Endothelial cell of umbilical vein (primary cell): ENCODE measurements at regions not wholly inside any gene's neighbourhood (a gene's known extent, or its start where the extent isn't known, plus 50 kb on each side); places are given as distances from the start of the nearest gene placed in this dataset.

Experiments used
- BruUV-seq: library from RNA; stranded (reverse); fragments of 400-500 nt; replicated peaks from 2 replicates; lab custom pipeline; 2021; lab: Mats Ljungman, UMichigan
- CTCF ChIA-PET: fragments of 300-600, 350-600 bp; sonication (Branson Sonifier 250); formaldehyde crosslinking; loops from one replicate; lab custom pipeline; 2021; ENCODE audit warnings: antibody characterized with exemption, inconsistent platforms; lab: Charles Lee
- POLR2A ChIA-PET: fragments of 300-600, 350-600 bp; sonication (Branson Sonifier 250); formaldehyde crosslinking; loops from one replicate; lab custom pipeline; 2021; ENCODE audit warnings: antibody characterized with exemption, inconsistent platforms; lab: Charles Lee
- DNase-seq: peaks from one replicate; pipeline ENCODE4 v3.0.0-alpha.2; 2011; ENCODE audit warnings: low read depth, low spot score
- FAIRE-seq: peaks from 2 replicates; lab custom pipeline; 2011; peaks lifted over from hg19 to GRCh38; lab: Jason Lieb, UNC
- H2AFZ ChIP-seq: 2 replicates; pipeline ENCODE4 v1.6.0; 2012; ENCODE audit warnings: low read depth, low read length, control low read depth, inconsistent platforms
- H3K27ac ChIP-seq: 2 replicates; pipeline ENCODE4 v1.5.1; 2011; ENCODE audit warnings: low read depth, mild to moderate bottlenecking, control low read depth, low read length, moderate library complexity; ENCODE audit not compliant: insufficient read depth
- H3K27me3 ChIP-seq, 2 experiments: 2 replicates each; pipeline versions ENCODE4 v1.6.0 to v1.6.1; 2011; ENCODE audit warnings: low read length in 2 of 2, mixed read lengths in 1 of 2; ENCODE audit not compliant: control insufficient read depth in 2 of 2, insufficient read depth in 2 of 2
- H3K36me3 ChIP-seq, 2 experiments: 2 replicates in 1 of 2; 3 replicates in 1 of 2; pipeline ENCODE4 v1.5.1; 2011; ENCODE audit warnings: low read length in 2 of 2, mild to moderate bottlenecking in 1 of 2, moderate library complexity in 1 of 2; ENCODE audit not compliant: control insufficient read depth in 2 of 2, insufficient read depth in 2 of 2; ENCODE audit errors: extremely low read depth in 1 of 2
- H3K4me1 ChIP-seq: 3 replicates; pipeline ENCODE4 v1.5.1; 2011; ENCODE audit warnings: mild to moderate bottlenecking, low read length; ENCODE audit not compliant: control insufficient read depth, insufficient read depth; ENCODE audit errors: extremely low read depth
- H3K4me2 ChIP-seq: 2 replicates; pipeline ENCODE4 v1.6.1; 2011; ENCODE audit warnings: low read length, control low read depth, mixed read lengths; ENCODE audit not compliant: insufficient read depth
- H3K4me3 ChIP-seq, 3 experiments: fragments of 200-600 bp in 1 of 3; sonication (generic), shearing (Covaris generic) in 1 of 3; replicated peaks in 1 of 3; 2 replicates each; pipeline ENCODE4 v1.5.1; 2011 to 2016; ENCODE audit warnings: control low read depth in 3 of 3, low read length in 3 of 3, mild to moderate bottlenecking in 2 of 3, inconsistent platforms in 1 of 3, low read depth in 1 of 3, moderate library complexity in 1 of 3; ENCODE audit not compliant: insufficient read depth in 1 of 3
- H3K79me2 ChIP-seq: 2 replicates; pipeline ENCODE4 v1.6.0; 2012; ENCODE audit warnings: low read length, inconsistent platforms; ENCODE audit not compliant: control insufficient read depth, insufficient read depth
- H3K9ac ChIP-seq: replicated peaks from 2 replicates; pipeline ENCODE3; 2011; ENCODE audit warnings: low read length, control low read depth; ENCODE audit not compliant: insufficient read depth; ENCODE audit errors: extremely low read depth
- H3K9me1 ChIP-seq: replicated peaks from 3 replicates; pipeline ENCODE4 v1.6.0; 2011; ENCODE audit warnings: mild to moderate bottlenecking, low read length; ENCODE audit not compliant: control insufficient read depth, insufficient read depth; ENCODE audit errors: extremely low read depth
- H3K9me3 ChIP-seq: replicated peaks from 2 replicates; pipeline ENCODE4 v1.5.1; 2012; ENCODE audit warnings: low read length, inconsistent platforms; ENCODE audit not compliant: control insufficient read depth, insufficient read depth
- H4K20me1 ChIP-seq: replicated peaks from 2 replicates; pipeline ENCODE3; 2011; ENCODE audit warnings: mild to moderate bottlenecking, low read length; ENCODE audit not compliant: control insufficient read depth, insufficient read depth; ENCODE audit errors: extremely low read depth
- EZH2 ChIP-seq: IDR thresholded peaks from 2 replicates; pipeline ENCODE4 v1.6.1; 2012; ENCODE audit warnings: borderline replicate concordance, low read depth, mild to moderate bottlenecking, moderate library complexity, low read length, inconsistent platforms; ENCODE audit not compliant: severe bottlenecking
- FOS ChIP-seq: IDR thresholded peaks from 2 replicates; pipeline ENCODE4 v1.6.1; 2011; ENCODE audit warnings: mild to moderate bottlenecking, low read length, moderate library complexity, borderline replicate concordance; ENCODE audit not compliant: insufficient read depth
- GATA2 ChIP-seq: IDR thresholded peaks from 2 replicates; pipeline ENCODE4 v1.7.0; 2011; ENCODE audit warnings: low read depth, mild to moderate bottlenecking, moderate library complexity, mixed read lengths, low read length; ENCODE audit not compliant: insufficient read length, insufficient read depth
- JUN ChIP-seq: IDR thresholded peaks from 2 replicates; pipeline ENCODE4 v1.6.1; 2011; ENCODE audit warnings: borderline replicate concordance, low read depth; ENCODE audit not compliant: insufficient read length, insufficient read depth
- POLR2A ChIP-seq: IDR thresholded peaks from 2 replicates; pipeline ENCODE4 v1.6.1; 2012; ENCODE audit warnings: low read depth, mild to moderate bottlenecking, control low read depth, low read length
- dilution Hi-C: fragments of 300-500 bp; cut with MboI; formaldehyde crosslinking; loops from one replicate; pipeline ENCODE4 v1.15.0; 2019; ENCODE audit warnings: low sequenced_read_pairs; ENCODE audit not compliant: extremely low pct_ligation_motif_present
- intact Hi-C: fragments of 100-400 bp; cut with micrococcal nuclease; formaldehyde crosslinking; loops from one replicate; pipeline ENCODE4 v1.10.0; 2022
- TF ChIP-seq, protein P1 (sequence below): IDR thresholded peaks from 2 replicates; pipeline ENCODE4 v1.6.1; 2011; ENCODE audit not compliant: insufficient read depth, insufficient read length
- TF ChIP-seq, protein P2 (sequence below), 2 donors: IDR thresholded peaks; 1 replicate in 1 of 2; 2 replicates in 1 of 2; pipeline ENCODE4 v1.5.1; 2011; ENCODE audit warnings: low read length in 2 of 2, mild to moderate bottlenecking in 2 of 2, moderate library complexity in 2 of 2, control low read depth in 1 of 2, inconsistent platforms in 1 of 2, low read depth in 1 of 2; ENCODE audit not compliant: insufficient read depth in 1 of 2; ENCODE audit errors: extremely low read depth in 1 of 2

DNA sequence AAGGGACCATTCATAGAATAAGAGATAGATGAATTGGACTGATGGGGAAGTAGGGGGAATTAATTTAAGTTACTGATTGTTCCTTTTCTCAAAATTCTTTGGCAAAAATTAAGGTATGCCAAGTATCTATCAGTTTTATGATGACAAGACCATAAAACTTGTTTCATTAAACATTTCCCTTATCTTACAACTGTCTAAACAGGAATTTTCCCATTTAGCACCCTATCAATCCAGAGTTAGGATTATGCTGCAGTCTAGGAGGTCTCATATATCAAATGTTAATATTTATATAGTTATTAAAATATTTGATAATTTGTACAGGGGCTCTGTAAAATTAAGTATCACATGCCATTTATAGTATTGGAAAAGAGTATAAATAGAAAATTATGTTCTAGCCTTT lies 51.5 kb upstream of the ARID1B start:
- POLR2A ChIA-PET = no interaction called here
- no peak for TF ChIP-seq JUN
- TF ChIP-seq, protein P1, sequence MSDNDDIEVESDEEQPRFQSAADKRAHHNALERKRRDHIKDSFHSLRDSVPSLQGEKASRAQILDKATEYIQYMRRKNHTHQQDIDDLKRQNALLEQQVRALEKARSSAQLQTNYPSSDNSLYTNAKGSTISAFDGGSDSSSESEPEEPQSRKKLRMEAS = no peak
- TF ChIP-seq, protein P2, sequence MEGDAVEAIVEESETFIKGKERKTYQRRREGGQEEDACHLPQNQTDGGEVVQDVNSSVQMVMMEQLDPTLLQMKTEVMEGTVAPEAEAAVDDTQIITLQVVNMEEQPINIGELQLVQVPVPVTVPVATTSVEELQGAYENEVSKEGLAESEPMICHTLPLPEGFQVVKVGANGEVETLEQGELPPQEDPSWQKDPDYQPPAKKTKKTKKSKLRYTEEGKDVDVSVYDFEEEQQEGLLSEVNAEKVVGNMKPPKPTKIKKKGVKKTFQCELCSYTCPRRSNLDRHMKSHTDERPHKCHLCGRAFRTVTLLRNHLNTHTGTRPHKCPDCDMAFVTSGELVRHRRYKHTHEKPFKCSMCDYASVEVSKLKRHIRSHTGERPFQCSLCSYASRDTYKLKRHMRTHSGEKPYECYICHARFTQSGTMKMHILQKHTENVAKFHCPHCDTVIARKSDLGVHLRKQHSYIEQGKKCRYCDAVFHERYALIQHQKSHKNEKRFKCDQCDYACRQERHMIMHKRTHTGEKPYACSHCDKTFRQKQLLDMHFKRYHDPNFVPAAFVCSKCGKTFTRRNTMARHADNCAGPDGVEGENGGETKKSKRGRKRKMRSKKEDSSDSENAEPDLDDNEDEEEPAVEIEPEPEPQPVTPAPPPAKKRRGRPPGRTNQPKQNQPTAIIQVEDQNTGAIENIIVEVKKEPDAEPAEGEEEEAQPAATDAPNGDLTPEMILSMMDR (IDR thresholded peaks at IDR 0.05; ENCODE audit: extremely low read depth in 1 of 2, insufficient read depth in 1 of 2, low read depth in 1 of 2, low read length in 2 of 2) = no peak
- no peak for TF ChIP-seq EZH2
- TF ChIP-seq POLR2A = no peak
- TF ChIP-seq FOS = no peak
- TF ChIP-seq GATA2 = no peak
- Histone ChIP-seq H2AFZ (no peak overlapping the region), H3K36me3 (no peaks in the 10 kb centered on the region), H3K4me1 (no peaks in the 10 kb centered on the region), H3K9ac (no peak overlapping the region), H3K27me3 (peaks cover 0 to 2% of the 10 kb centered on the region in 2 experiments), H3K9me3 (no peaks in the 10 kb centered on the region), H3K4me2 (no peak overlapping the region), H3K27ac (no peak overlapping the region), H4K20me1 (no peaks in the 10 kb centered on the region), H3K4me3 (no peak overlapping the region), H3K79me2 (no peaks in the 10 kb centered on the region), H3K9me1 (no peaks in the 10 kb centered on the region)
- DNase-seq (no peak), FAIRE-seq (no peak)
- CTCF ChIA-PET = no interaction called here
- dilution Hi-C loops (no loop called here), intact Hi-C loops (no loop called here)
- BruUV-seq = no TSS peak
